ENCODE measurements at regions not wholly inside any gene's neighbourhood (a gene's known extent, or its start where the extent isn't known, plus 50 kb on each side); places are given as distances from the start of the nearest gene placed in this dataset.

DNA sequence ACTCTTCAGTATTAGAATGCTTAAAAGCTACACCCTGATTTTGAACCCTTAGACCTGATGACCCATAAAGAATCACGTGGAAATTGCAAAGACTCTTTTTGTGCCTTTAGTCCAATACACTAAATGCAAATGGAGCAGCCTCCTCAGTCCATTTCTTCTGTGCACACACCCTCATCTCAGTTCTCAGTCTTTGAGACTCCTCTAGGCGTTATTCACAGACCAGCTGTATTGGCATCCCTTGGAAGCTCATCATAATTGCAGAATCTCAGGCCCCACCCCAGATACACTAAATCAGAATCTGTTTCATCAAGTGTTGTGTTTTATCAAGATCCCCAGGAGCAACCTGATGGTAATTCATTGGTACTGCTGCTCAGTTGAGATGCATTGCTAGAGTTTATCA lies 335.0 kb upstream of the ATP5MC3 start:
- peaks cover 0 to 7% of the 10 kb centered on the region in 2 donors for H3K9me3 Mint-ChIP-seq
- DNase-seq (no peak), ATAC-seq (replicated peaks) (no peak)
- H3K4me3 Mint-ChIP-seq: no peak overlapping the region
- H3K27me3 Mint-ChIP-seq: no peaks in the 10 kb centered on the region
- no peaks in the 10 kb centered on the region for H3K36me3 Mint-ChIP-seq (ENCODE audit: insufficient read depth)
- no peak overlapping the region for H3K27ac Mint-ChIP-seq
- H3K4me1 Mint-ChIP-seq (ENCODE audit: low read depth in 2 of 2): no peaks in the 10 kb centered on the region

DNA sequence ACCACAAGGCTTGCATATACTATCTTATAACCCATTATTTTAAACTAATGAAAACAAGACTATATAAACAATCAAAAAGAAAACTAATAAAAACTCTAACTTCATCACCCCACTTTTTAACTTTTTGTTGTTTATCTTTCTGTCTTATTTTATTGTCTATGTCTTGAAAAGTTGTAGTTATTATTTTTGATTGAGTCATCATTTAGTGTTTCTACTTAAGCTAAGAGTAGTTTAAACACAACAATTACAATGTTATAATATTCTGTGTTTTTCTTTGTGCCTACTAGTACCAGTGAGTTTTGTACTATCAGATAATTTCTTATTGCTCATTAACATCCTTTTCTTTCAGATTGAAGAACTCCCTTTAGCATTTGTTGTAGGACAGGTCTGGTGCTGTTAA lies 318.7 kb upstream of the ATP5MC3 start:
- ATAC-seq (replicated peaks) (no peak), DNase-seq (no peak)
- peaks cover 0 to 2% of the 10 kb centered on the region in 2 donors for H3K9me3 Mint-ChIP-seq
- H3K27me3 Mint-ChIP-seq: peaks cover 0 to 32% of the 10 kb centered on the region in 2 donors
- no peaks in the 10 kb centered on the region for H3K36me3 Mint-ChIP-seq (ENCODE audit: insufficient read depth)
- H3K27ac Mint-ChIP-seq: no peak overlapping the region
- no peak overlapping the region for H3K4me3 Mint-ChIP-seq
- no peaks in the 10 kb centered on the region for H3K4me1 Mint-ChIP-seq (ENCODE audit: low read depth in 2 of 2)

DNA sequence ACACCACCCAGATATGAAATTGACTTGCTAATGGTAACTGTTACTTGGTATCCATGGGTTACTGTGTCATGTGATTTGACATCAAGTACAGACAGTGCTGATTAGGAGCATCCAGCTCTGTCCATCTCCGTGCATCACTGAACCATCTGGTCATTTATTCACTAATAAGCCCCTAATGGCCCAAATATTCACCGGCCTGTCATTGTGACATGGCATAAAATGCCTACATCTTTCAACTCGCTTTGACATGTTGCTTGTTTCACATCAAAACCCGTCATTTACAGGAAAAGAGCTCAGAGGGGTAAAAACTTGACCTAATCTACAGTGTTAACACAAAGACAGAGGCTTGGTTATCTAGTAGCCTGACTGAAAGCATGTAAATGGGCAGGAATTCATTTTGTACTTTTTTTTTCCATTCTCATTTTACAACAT lies 308.9 kb upstream of the ATP5MC3 start:
- ATAC-seq (replicated peaks) (no peak), DNase-seq (no peak)
- no peak overlapping the region for H3K27ac Mint-ChIP-seq
- no peak overlapping the region for H3K4me3 Mint-ChIP-seq
- peaks cover 0 to 1% of the 10 kb centered on the region in 2 donors for H3K9me3 Mint-ChIP-seq
- H3K4me1 Mint-ChIP-seq (ENCODE audit: low read depth in 2 of 2): no peaks in the 10 kb centered on the region
- H3K27me3 Mint-ChIP-seq: no peaks in the 10 kb centered on the region
- no peaks in the 10 kb centered on the region for H3K36me3 Mint-ChIP-seq (ENCODE audit: insufficient read depth)

DNA sequence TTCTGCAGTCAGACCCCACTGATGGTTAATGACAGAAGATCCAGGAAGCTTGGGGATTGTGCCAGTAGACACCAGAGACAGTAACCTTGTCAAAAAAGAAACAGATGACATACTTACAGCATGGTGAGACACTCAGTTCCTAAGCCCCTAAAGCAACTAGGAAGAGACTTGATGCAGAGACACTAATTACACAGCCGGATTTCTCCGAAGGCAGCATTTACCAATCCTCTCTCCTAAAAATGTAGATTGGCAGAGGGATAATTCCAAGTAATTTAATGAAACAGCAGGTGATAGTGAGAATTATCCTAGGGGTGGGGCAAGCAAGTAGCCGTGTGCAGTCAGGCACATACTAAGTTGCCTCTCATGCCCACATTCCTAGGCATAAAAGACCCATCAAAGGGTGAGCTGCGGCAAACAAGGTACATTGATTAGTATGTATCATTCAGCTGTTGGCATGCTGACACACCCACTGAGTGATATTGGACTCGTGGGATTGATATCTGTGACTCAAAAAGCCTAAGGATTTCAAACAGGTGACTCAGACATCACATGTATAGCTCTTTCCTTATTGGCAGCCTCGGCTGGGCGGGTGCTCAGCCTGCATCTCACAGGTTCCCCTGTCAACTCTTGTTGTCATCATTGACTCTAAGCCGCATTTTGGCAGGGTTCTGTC lies 296.7 kb upstream of the ATP5MC3 start:
- H3K4me3 Mint-ChIP-seq: no peak overlapping the region
- ATAC-seq (replicated peaks): no peak
- H3K36me3 Mint-ChIP-seq (ENCODE audit: insufficient read depth): no peaks in the 10 kb centered on the region
- H3K27me3 Mint-ChIP-seq: peaks cover 0 to 11% of the 10 kb centered on the region in 2 donors
- H3K27ac Mint-ChIP-seq: no peak overlapping the region
- DNase-seq: no peak
- peaks cover 0 to 4% of the 10 kb centered on the region in 2 donors for H3K9me3 Mint-ChIP-seq
- no peaks in the 10 kb centered on the region for H3K4me1 Mint-ChIP-seq (ENCODE audit: low read depth in 2 of 2)

DNA sequence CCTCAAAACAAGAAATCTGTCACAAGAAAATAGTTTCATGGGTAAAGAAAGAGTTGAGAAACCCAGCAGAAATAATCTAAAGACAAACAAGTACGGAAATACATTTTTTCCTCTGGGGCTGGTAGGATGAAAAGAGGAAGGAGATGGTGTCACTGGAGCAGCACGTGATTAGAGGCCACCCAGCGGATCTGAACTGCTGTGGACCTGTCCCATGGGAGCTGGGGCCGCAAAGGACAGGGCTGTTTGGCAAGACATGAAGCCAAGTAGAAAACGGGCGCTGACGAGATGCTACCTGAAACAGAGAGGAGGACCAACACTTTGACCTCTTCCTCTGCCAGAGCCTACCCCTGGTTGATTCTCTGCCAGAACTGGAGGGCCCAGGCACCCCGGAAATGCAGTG lies 295.4 kb upstream of the ATP5MC3 start:
- DNase-seq (no peak), ATAC-seq (replicated peaks) (no peak)
- H3K27ac Mint-ChIP-seq: no peak overlapping the region
- no peaks in the 10 kb centered on the region for H3K4me1 Mint-ChIP-seq (ENCODE audit: low read depth in 2 of 2)
- no peak overlapping the region for H3K4me3 Mint-ChIP-seq
- H3K36me3 Mint-ChIP-seq (ENCODE audit: insufficient read depth): no peaks in the 10 kb centered on the region
- peaks cover 0 to 11% of the 10 kb centered on the region in 2 donors for H3K27me3 Mint-ChIP-seq
- H3K9me3 Mint-ChIP-seq: peaks cover 4 to 8% of the 10 kb centered on the region in 2 donors

DNA sequence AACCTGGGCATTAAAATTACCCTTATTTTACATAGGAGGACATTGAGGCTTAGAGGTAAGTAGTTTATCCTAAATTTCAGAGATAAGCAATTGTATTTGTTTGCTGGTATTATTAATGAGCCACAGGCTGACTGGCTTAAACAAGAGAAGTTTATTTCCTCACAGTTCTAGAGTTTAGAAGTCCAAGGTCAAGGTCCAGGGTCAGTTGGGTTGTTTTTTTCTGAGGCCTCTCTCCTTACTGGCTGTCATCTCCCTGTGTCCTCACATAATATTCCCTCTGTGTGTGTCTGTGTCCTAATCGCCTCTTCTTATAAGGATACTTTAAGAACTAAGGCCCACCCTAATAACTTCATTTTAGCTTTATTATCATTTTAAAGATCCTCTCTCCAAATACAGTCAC lies 294.9 kb upstream of the ATP5MC3 start:
- Mint-ChIP-seq H3K36me3 (ENCODE audit: insufficient read depth) (no peaks in the 10 kb centered on the region), H3K9me3 (peaks cover 4 to 8% of the 10 kb centered on the region in 2 donors), H3K4me1 (ENCODE audit: low read depth in 2 of 2) (no peaks in the 10 kb centered on the region), H3K4me3 (no peak overlapping the region), H3K27me3 (peaks cover 0 to 11% of the 10 kb centered on the region in 2 donors), H3K27ac (no peak overlapping the region)
- ATAC-seq (replicated peaks): no peak
- DNase-seq: no peak

DNA sequence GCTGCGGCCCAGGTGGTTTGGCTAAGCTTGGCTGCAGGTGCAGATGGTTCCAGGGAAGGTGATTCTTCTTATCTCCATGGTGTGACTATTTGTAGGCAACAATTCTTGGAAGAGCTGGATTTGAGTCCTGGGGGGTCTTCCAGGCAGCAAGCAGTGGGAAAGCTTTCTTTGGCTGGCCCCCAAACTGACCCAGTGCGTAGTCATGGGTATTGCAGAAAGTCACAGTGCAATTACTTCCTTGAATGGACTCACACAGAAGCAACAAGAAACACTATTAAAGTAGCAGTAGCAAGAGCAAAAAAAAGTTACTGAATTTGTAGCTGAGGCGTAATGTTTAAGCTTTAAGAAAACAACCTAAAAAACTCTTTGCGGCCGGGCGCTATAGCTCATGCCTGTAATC lies 293.6 kb upstream of the ATP5MC3 start:
- H3K9me3 Mint-ChIP-seq: peaks cover 4 to 8% of the 10 kb centered on the region in 2 donors

DNA sequence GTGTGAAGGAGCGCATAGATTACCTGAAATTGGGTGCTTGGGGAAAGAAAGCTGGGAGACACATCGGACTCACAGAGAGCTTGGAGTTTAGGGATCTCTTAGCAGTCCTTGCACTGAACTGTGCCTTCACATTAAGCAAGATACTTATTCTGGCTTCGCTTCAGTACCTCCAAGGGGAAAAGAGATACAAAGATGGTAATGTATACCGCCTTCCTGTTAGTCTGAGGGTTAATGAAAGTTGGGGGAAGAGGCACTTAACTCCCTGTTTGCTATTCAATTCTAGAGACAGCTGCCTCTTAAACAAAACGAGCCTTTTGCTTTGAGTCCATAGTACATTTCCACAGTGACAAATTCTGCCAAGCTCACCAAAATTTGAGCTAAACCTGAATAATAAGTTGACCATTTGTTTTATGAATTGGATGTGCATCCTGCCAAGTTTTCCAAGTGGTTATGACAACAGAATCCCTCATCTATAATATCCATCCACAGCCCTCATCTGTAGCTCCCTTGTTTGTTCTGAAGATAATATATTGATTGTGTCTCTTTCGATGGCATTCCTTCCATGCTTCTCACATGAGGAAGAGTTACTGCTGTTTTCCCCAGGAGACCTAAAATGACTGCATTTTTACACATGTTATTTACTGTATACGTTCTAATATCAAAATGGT lies 287.1 kb upstream of the ATP5MC3 start:
- no peak overlapping the region for H3K4me3 Mint-ChIP-seq
- H3K9me3 Mint-ChIP-seq: peaks cover 0 to 8% of the 10 kb centered on the region in 2 donors
- no peaks in the 10 kb centered on the region for H3K4me1 Mint-ChIP-seq (ENCODE audit: low read depth in 2 of 2)
- DNase-seq: no peak
- H3K27ac Mint-ChIP-seq: no peak overlapping the region
- ATAC-seq (replicated peaks): no peak
- peaks cover 0 to 7% of the 10 kb centered on the region in 2 donors for H3K27me3 Mint-ChIP-seq
- no peaks in the 10 kb centered on the region for H3K36me3 Mint-ChIP-seq (ENCODE audit: insufficient read depth)

More for the DNA sequence above, 293.6 kb upstream of the ATP5MC3 start:
- peaks cover 0 to 11% of the 10 kb centered on the region in 2 donors for H3K27me3 Mint-ChIP-seq
- H3K4me1 Mint-ChIP-seq (ENCODE audit: low read depth in 2 of 2): no peaks in the 10 kb centered on the region
- H3K4me3 Mint-ChIP-seq: no peak overlapping the region
- H3K36me3 Mint-ChIP-seq (ENCODE audit: insufficient read depth): no peaks in the 10 kb centered on the region
- H3K27ac Mint-ChIP-seq: no peak overlapping the region
- no peak for DNase-seq
- no peak for ATAC-seq (replicated peaks)

DNA sequence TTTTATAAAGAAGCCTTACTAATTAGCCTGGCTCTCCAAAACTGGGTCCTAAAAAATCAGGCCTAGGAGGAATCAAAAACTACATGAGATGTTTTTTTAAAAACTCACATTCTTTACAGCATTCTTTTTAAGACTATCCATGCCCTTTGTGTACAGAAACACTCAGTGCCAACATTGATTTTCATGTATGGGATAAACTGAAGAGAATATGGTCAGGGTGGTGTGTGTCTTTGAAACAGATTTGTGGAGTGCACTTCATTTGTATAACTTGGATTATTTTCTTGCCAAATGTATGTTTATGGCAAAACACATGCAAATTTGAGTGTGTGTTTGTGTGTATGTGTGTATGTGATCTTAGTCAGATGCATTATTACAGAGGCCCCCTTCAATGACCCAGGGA lies 283.6 kb upstream of the ATP5MC3 start:
- H3K27me3 Mint-ChIP-seq: peaks cover 9 to 15% of the 10 kb centered on the region in 2 donors
- no peaks in the 10 kb centered on the region for H3K9me3 Mint-ChIP-seq
- H3K27ac Mint-ChIP-seq: no peak overlapping the region
- no peak for DNase-seq
- H3K4me1 Mint-ChIP-seq (ENCODE audit: low read depth in 2 of 2): no peaks in the 10 kb centered on the region
- ATAC-seq (replicated peaks): no peak
- no peak overlapping the region for H3K4me3 Mint-ChIP-seq
- H3K36me3 Mint-ChIP-seq (ENCODE audit: insufficient read depth): no peaks in the 10 kb centered on the region

DNA sequence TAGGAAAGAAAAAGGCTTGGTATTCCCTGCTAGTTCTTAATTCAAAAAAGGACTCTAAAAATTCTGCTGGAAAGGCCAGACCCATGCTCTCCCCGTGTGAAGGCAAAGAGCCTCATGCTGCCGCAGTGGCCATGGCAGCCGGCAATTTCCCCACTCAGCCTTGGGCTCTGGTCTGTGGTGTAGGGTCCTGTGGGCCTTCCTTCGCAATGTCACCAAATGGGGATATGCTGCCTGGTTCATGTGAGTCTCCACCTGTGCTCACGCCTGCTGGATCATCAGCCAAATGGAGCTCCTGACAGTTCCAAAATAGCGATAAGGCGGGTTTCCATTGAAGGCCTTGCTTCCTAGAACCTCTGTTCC lies 282.8 kb upstream of the ATP5MC3 start:
- Mint-ChIP-seq H3K4me1 (ENCODE audit: low read depth in 2 of 2) (no peaks in the 10 kb centered on the region), H3K4me3 (no peak overlapping the region), H3K27ac (no peak overlapping the region), H3K27me3 (peaks cover 9 to 15% of the 10 kb centered on the region in 2 donors), H3K36me3 (ENCODE audit: insufficient read depth) (no peaks in the 10 kb centered on the region), H3K9me3 (peaks cover 0 to 2% of the 10 kb centered on the region in 2 donors)
- DNase-seq (no peak), ATAC-seq (replicated peaks) (no peak)

DNA sequence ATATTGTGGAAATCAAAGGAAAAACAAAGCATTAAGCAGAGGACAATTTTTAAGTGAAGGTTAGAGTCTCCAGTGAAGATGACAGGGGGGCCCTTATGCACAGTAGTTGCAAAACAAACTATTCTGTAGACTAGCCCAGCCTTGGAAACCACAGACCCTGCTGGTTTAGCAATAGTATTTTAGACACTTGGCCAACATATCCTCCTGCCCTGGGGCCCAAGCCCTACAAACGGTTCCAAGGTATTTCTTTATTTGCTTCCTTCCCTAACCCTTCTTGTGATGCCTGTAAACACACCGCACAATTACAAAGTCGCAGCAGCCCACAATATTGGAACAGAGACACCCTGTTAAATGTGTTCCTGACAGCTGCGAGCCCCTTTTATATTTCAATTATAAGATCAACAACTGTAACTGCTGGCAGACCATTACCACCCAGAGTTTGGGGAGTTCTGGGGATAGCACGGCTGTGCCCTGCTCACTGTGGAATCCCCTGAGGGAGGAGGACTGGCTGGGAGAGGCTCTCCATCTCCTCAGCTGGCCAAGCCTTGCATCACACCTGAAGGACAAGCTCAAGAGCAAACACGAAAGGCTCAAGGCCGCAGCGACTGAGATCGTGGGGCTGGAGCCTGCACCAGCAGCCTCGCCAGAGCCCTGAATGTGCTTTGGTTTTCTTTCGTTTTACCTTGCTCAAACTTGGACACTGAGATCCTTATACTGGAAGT lies 282.2 kb upstream of the ATP5MC3 start:
- no peak for ATAC-seq (replicated peaks)
- Mint-ChIP-seq H3K4me3 (no peak overlapping the region), H3K36me3 (ENCODE audit: insufficient read depth) (no peaks in the 10 kb centered on the region), H3K27me3 (peaks cover 9 to 15% of the 10 kb centered on the region in 2 donors), H3K9me3 (peaks cover 0 to 2% of the 10 kb centered on the region in 2 donors), H3K27ac (no peak overlapping the region), H3K4me1 (ENCODE audit: low read depth in 2 of 2) (no peaks in the 10 kb centered on the region)
- DNase-seq: no peak

DNA sequence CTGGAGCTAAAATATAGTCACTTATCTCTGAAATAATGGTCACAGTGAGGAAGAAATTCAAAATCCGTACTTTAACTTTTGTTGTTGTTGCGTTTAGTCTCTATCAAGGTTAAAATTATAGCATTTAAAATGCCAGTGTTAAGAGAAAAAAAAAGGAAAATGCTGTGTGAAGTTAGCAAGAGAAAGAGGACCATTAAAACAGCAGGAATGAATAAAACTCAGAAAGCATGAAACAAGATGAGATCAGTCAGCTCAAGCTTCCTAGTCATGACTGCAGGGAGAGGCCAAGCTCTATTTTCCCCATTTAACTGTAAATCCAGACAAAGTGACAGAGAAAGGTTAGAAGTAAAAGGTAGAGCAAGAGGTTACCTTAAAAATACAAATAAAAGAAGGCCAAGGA lies 281.7 kb upstream of the ATP5MC3 start:
- no peaks in the 10 kb centered on the region for H3K36me3 Mint-ChIP-seq (ENCODE audit: insufficient read depth)
- H3K4me1 Mint-ChIP-seq (ENCODE audit: low read depth in 2 of 2): no peaks in the 10 kb centered on the region
- no peak for ATAC-seq (replicated peaks)
- H3K27ac Mint-ChIP-seq: no peak overlapping the region
- peaks cover 0 to 2% of the 10 kb centered on the region in 2 donors for H3K9me3 Mint-ChIP-seq
- peaks cover 9 to 15% of the 10 kb centered on the region in 2 donors for H3K27me3 Mint-ChIP-seq
- H3K4me3 Mint-ChIP-seq: no peak overlapping the region
- DNase-seq: no peak

DNA sequence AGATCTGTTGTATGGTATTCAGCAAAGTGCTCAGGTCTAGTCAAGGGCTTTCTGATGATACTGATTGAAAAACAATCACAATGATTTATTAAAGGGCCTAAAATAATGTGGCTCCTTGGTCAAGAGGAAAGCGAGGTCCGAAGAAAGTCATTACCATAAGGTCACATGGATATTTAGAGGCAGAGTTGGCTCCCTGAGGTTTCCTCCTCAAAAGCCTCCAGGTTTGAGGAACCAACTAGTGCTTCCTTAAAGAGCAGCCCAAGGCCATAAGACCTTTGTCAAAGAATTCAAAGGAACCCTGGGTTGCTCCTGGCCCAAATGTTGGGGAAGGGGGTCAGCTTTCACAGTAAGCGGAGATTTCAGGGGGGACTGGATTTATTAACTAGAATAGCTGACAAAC lies 280.7 kb upstream of the ATP5MC3 start:
- no peaks in the 10 kb centered on the region for H3K4me1 Mint-ChIP-seq (ENCODE audit: low read depth in 2 of 2)
- no peak for DNase-seq
- H3K36me3 Mint-ChIP-seq (ENCODE audit: insufficient read depth): no peaks in the 10 kb centered on the region
- H3K27ac Mint-ChIP-seq: no peak overlapping the region
- no peak for ATAC-seq (replicated peaks)
- peaks cover 9 to 15% of the 10 kb centered on the region in 2 donors for H3K27me3 Mint-ChIP-seq
- H3K9me3 Mint-ChIP-seq: peaks cover 0 to 2% of the 10 kb centered on the region in 2 donors
- H3K4me3 Mint-ChIP-seq: no peak overlapping the region

DNA sequence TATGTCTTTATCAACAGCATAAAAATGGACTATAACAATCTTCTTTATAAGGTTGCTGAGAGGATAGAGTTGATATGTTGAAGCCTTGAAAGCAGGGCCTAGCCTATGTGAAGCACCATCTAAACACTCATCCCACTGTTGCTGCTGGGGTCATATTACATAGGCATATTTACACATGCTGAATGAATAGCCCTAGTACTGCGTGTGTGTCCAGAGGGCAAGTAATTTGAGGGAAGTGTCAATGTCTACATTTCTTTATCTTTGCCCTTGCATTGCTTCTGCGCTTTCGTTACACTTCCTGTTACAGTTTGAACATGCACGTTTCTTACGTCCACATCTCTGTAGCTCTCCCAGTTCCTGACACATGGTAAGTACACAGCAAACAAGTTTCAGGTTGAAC lies 280.3 kb upstream of the ATP5MC3 start:
- DNase-seq: no peak
- Mint-ChIP-seq H3K9me3 (peaks cover 0 to 2% of the 10 kb centered on the region in 2 donors), H3K4me1 (ENCODE audit: low read depth in 2 of 2) (no peaks in the 10 kb centered on the region), H3K36me3 (ENCODE audit: insufficient read depth) (no peaks in the 10 kb centered on the region), H3K27ac (no peak overlapping the region), H3K4me3 (no peak overlapping the region), H3K27me3 (peaks cover 9 to 15% of the 10 kb centered on the region in 2 donors)
- ATAC-seq (replicated peaks): no peak

All from effector memory CD8-positive, alpha-beta T cell (primary cell).